ENCODE measurements at regions not wholly inside any gene's neighbourhood (a gene's known extent, or its start where the extent isn't known, plus 50 kb on each side); places are given as distances from the start of the nearest gene placed in this dataset.

DNA sequence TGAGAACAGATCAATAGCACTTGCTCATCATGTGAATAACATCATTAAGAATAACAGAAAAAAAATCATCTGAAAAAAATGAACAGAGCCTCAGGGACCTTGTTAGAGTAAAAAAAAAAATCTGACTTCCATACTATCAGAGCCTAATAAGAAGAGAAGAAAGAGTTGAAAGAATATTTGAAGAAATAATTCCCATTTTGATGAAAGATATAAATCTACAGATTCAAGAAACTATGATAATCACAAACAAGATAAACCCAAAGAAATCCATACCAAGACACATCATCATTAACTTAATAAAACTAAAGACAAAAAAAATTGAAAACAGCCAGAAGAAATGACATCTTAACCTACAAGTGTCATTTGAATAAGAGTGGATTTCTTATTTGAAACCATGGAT is 134.4 kb downstream of the BMS1 start:
- no peaks in the 10 kb centered on the region for H3K36me3 ChIP-seq (ENCODE audit: control insufficient read depth in 2 of 2, extremely low read depth in 1 of 2, insufficient read depth in 2 of 2, low read length in 2 of 2)

GRCh38 chr10:42917821-42918220 is 135.2 kb downstream of the BMS1 start:
- Histone ChIP-seq H3K79me2 (ENCODE audit: control insufficient read depth, insufficient read depth, low read length) (no peaks in the 10 kb centered on the region), H4K20me1 (ENCODE audit: control insufficient read depth, extremely low read depth, insufficient read depth, low read length) (no peaks in the 10 kb centered on the region), H3K9ac (ENCODE audit: control insufficient read depth, extremely low read depth, insufficient read depth, low read length) (no peak overlapping the region), H3K4me2 (ENCODE audit: control insufficient read depth, extremely low read depth, insufficient read depth, low read depth, low read length) (no peak overlapping the region), H2AFZ (ENCODE audit: control insufficient read depth, low read length) (no peak overlapping the region), H3K27ac (ENCODE audit: control insufficient read depth, insufficient read depth, low read length) (no peak overlapping the region), H3K9me1 (ENCODE audit: control insufficient read depth, extremely low read depth, insufficient read depth, low read length) (no peaks in the 10 kb centered on the region), H3K4me1 (ENCODE audit: control insufficient read depth, extremely low read depth, insufficient read depth, low read length) (no peaks in the 10 kb centered on the region), H3K9me3 (ENCODE audit: control insufficient read depth, low read depth, low read length) (no peaks in the 10 kb centered on the region), H3K4me3 (ENCODE audit: control insufficient read depth in 2 of 3, extremely low read depth in 1 of 3, insufficient read depth in 2 of 3, low read depth in 1 of 3, low read length in 3 of 3) (no peak overlapping the region), H3K36me3 (ENCODE audit: control insufficient read depth in 2 of 2, extremely low read depth in 1 of 2, insufficient read depth in 2 of 2, low read length in 2 of 2) (no peaks in the 10 kb centered on the region), H3K27me3 (ENCODE audit: control insufficient read depth, extremely low read depth, insufficient read depth, low read length) (no peaks in the 10 kb centered on the region)
- no peak for DNase-seq (ENCODE audit: low read depth, low spot score)
- dilution Hi-C loops (cut with MboI; ENCODE audit: extremely low pct_ligation_motif_present, low sequenced_read_pairs), result no loop called here
- TF ChIP-seq, protein P1, sequence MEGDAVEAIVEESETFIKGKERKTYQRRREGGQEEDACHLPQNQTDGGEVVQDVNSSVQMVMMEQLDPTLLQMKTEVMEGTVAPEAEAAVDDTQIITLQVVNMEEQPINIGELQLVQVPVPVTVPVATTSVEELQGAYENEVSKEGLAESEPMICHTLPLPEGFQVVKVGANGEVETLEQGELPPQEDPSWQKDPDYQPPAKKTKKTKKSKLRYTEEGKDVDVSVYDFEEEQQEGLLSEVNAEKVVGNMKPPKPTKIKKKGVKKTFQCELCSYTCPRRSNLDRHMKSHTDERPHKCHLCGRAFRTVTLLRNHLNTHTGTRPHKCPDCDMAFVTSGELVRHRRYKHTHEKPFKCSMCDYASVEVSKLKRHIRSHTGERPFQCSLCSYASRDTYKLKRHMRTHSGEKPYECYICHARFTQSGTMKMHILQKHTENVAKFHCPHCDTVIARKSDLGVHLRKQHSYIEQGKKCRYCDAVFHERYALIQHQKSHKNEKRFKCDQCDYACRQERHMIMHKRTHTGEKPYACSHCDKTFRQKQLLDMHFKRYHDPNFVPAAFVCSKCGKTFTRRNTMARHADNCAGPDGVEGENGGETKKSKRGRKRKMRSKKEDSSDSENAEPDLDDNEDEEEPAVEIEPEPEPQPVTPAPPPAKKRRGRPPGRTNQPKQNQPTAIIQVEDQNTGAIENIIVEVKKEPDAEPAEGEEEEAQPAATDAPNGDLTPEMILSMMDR (optimal IDR thresholded peaks at IDR 0.05 in 1 of 3, IDR thresholded peaks at IDR 0.05 in 1 of 3, conservative IDR thresholded peaks at IDR 0.05 in 1 of 3; ENCODE audit: extremely low read depth in 1 of 3, insufficient read depth in 2 of 3, low read length in 3 of 3), result no peak
- TF ChIP-seq EZH2 (IDR thresholded peaks at IDR 0.05; ENCODE audit: low read length), result no peak
- FAIRE-seq, result no peak

More for the DNA sequence above, 134.4 kb downstream of the BMS1 start:
- FAIRE-seq, result no peak
- Histone ChIP-seq H3K79me2 (ENCODE audit: control insufficient read depth, insufficient read depth, low read length) (no peaks in the 10 kb centered on the region), H3K4me2 (ENCODE audit: control insufficient read depth, extremely low read depth, insufficient read depth, low read depth, low read length) (no peak overlapping the region), H3K27ac (ENCODE audit: control insufficient read depth, insufficient read depth, low read length) (no peak overlapping the region), H3K27me3 (ENCODE audit: control insufficient read depth, extremely low read depth, insufficient read depth, low read length) (no peaks in the 10 kb centered on the region), H3K9me1 (ENCODE audit: control insufficient read depth, extremely low read depth, insufficient read depth, low read length) (no peaks in the 10 kb centered on the region), H3K4me3 (ENCODE audit: control insufficient read depth in 2 of 3, extremely low read depth in 1 of 3, insufficient read depth in 2 of 3, low read depth in 1 of 3, low read length in 3 of 3) (no peak overlapping the region), H3K4me1 (ENCODE audit: control insufficient read depth, extremely low read depth, insufficient read depth, low read length) (no peaks in the 10 kb centered on the region), H3K9ac (ENCODE audit: control insufficient read depth, extremely low read depth, insufficient read depth, low read length) (no peak overlapping the region), H4K20me1 (ENCODE audit: control insufficient read depth, extremely low read depth, insufficient read depth, low read length) (no peaks in the 10 kb centered on the region), H3K9me3 (ENCODE audit: control insufficient read depth, low read depth, low read length) (no peaks in the 10 kb centered on the region), H2AFZ (ENCODE audit: control insufficient read depth, low read length) (no peak overlapping the region)
- TF ChIP-seq EZH2 (IDR thresholded peaks at IDR 0.05; ENCODE audit: low read length), result no peak
- TF ChIP-seq, protein P1 (optimal IDR thresholded peaks at IDR 0.05 in 1 of 3, IDR thresholded peaks at IDR 0.05 in 1 of 3, conservative IDR thresholded peaks at IDR 0.05 in 1 of 3; ENCODE audit: extremely low read depth in 1 of 3, insufficient read depth in 2 of 3, low read length in 3 of 3), result no peak
- dilution Hi-C loops (cut with MboI; ENCODE audit: extremely low pct_ligation_motif_present, low sequenced_read_pairs), result no loop called here
- DNase-seq (ENCODE audit: low read depth, low spot score), result no peak
